Lung (tissue), 11 donors: ENCODE measurements at regions not wholly inside any gene's neighbourhood (a gene's known extent, or its start where the extent isn't known, plus 50 kb on each side); places are given as distances from the start of the nearest gene placed in this dataset.

ENCODE experiments used
- ATAC-seq: fragments of 200-7000 bp; cut with Tn5 transposase; one replicate; pipeline ENCODE4 v1.9.1; 2020; ENCODE audit warnings: moderate number of reproducible peaks; ENCODE audit not compliant: insufficient read depth, low FRiP score
- DNase-seq, 3 donors: peaks; one replicate each; pipeline ENCODE4 v3.0.0-alpha.2; 2013 to 2017
- H3K27ac ChIP-seq, 2 donors: one replicate each; pipeline ENCODE4 v1.5.1; 2013; ENCODE audit warnings: mild to moderate bottlenecking in 2 of 2, moderate library complexity in 2 of 2, control low read depth in 1 of 2, inconsistent platforms in 1 of 2, low read depth in 1 of 2, low read length in 1 of 2
- H3K27me3 ChIP-seq, 3 donors: one replicate each; pipeline ENCODE4 v1.5.1; 2013; ENCODE audit warnings: low read length in 2 of 3; ENCODE audit not compliant: control insufficient read depth in 3 of 3, insufficient read depth in 3 of 3
- H3K36me3 ChIP-seq, 4 donors: one replicate each; pipeline ENCODE4 v1.5.1; 2013; ENCODE audit warnings: low read length in 4 of 4, mild to moderate bottlenecking in 1 of 4, moderate library complexity in 1 of 4; ENCODE audit not compliant: control insufficient read depth in 4 of 4, insufficient read depth in 4 of 4
- H3K4me1 ChIP-seq, 5 donors: one replicate each; pipeline ENCODE4 v1.5.1; 2013; ENCODE audit warnings: low read length in 5 of 5, mild to moderate bottlenecking in 2 of 5, moderate library complexity in 1 of 5; ENCODE audit not compliant: control insufficient read depth in 5 of 5, insufficient read depth in 5 of 5
- H3K4me3 ChIP-seq: one replicate; pipeline ENCODE4 v1.5.1; 2013; ENCODE audit warnings: mild to moderate bottlenecking, control low read depth, moderate library complexity
- H3K9ac ChIP-seq, 2 donors: one replicate each; pipeline ENCODE4 v1.5.1; 2013; ENCODE audit warnings: low read length in 2 of 2, control low read depth in 1 of 2; ENCODE audit not compliant: insufficient read depth in 1 of 2
- H3K9me3 ChIP-seq, 4 donors: one replicate each; pipeline ENCODE4 v1.5.1; 2013; ENCODE audit warnings: low read length in 3 of 4, mild to moderate bottlenecking in 1 of 4, moderate library complexity in 1 of 4; ENCODE audit not compliant: control insufficient read depth in 4 of 4, insufficient read depth in 3 of 4
- WGBS, 2 donors: extraction: QIAGEN DNeasy Blood & Tissue Kit; methylation state at CpG; one replicate each; pipeline ENCODE4 v1.1.7; 2013; 5-methylcytosine and 5-hydroxymethylcytosine counted together
- TF ChIP-seq, protein P1 (sequence below): IDR thresholded peaks from 2 replicates; pipeline ENCODE4 v1.5.1; 2012; ENCODE audit warnings: mild to moderate bottlenecking; ENCODE audit errors: control extremely low read depth, extremely low read depth
- donor health status: control.
- donor health status: control.
- donor health status: Bipolar disorder and iron deficiency.
- donor health status: healthy.
- donor health status: DM: yes; HTN: yes; CAD: no.

DNA sequence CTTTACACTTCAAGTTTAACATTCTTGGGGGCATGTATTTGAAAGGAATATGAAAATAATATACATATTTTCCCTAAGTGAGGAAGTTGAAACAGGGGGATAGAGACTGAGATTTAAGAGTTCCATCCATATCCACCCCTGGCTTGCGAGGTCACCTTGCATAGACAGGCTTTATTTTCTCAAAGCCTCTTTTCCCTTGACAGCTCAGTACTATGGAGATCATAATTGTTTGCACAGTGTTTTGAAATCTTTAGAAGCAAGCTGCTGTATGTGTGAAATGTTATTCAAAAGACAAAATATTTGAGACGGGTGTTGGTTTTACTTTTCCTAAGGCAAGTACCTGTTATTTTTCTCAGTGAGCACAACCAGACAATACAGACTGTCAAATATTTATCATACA is 163.1 kb downstream of the LRRC70 start:
- H3K4me1 ChIP-seq, result no peaks in the 10 kb centered on the region
- WGBS, 2 donors, result 83 to 92% methylated on average over 2 of the region's 2 CpGs
- H3K9ac ChIP-seq, result no peak overlapping the region
- no peaks in the 10 kb centered on the region for H3K27me3 ChIP-seq
- TF ChIP-seq, protein P1, sequence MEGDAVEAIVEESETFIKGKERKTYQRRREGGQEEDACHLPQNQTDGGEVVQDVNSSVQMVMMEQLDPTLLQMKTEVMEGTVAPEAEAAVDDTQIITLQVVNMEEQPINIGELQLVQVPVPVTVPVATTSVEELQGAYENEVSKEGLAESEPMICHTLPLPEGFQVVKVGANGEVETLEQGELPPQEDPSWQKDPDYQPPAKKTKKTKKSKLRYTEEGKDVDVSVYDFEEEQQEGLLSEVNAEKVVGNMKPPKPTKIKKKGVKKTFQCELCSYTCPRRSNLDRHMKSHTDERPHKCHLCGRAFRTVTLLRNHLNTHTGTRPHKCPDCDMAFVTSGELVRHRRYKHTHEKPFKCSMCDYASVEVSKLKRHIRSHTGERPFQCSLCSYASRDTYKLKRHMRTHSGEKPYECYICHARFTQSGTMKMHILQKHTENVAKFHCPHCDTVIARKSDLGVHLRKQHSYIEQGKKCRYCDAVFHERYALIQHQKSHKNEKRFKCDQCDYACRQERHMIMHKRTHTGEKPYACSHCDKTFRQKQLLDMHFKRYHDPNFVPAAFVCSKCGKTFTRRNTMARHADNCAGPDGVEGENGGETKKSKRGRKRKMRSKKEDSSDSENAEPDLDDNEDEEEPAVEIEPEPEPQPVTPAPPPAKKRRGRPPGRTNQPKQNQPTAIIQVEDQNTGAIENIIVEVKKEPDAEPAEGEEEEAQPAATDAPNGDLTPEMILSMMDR, result no peak
- no peaks in the 10 kb centered on the region for H3K9me3 ChIP-seq
- no peak overlapping the region for H3K27ac ChIP-seq
- ATAC-seq (no peak), DNase-seq (no peak)
- H3K36me3 ChIP-seq, result no peaks in the 10 kb centered on the region
- no peak overlapping the region for H3K4me3 ChIP-seq

DNA sequence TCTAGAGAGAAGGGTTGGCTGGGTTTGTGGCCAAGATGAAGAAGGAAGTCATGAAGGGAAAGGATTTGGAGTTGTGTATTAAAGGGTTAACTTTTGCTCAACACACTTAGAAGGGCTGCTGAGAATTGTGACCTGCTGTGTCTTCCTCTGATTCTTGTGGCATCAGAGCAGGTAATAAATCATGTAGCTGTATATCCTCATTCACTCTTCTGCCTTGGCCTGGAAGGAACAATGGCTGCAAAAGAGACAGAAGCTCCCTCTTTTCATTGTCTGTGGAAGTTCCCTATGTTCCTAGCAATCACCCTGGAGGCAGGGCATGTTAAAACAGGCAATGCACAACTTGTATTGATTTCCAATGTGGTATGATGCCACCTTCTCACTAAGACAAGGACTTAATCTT is 159.1 kb downstream of the LRRC70 start:
- no peak for DNase-seq
- Histone ChIP-seq H3K9ac (no peak overlapping the region), H3K27me3 (no peaks in the 10 kb centered on the region), H3K4me1 (no peaks in the 10 kb centered on the region), H3K9me3 (peaks cover 0 to 5% (median 0%) of the 10 kb centered on the region in 4 donors), H3K4me3 (no peak overlapping the region), H3K36me3 (no peaks in the 10 kb centered on the region), H3K27ac (no peak overlapping the region)
- TF ChIP-seq, protein P1, result no peak
- ATAC-seq, result no peak

DNA sequence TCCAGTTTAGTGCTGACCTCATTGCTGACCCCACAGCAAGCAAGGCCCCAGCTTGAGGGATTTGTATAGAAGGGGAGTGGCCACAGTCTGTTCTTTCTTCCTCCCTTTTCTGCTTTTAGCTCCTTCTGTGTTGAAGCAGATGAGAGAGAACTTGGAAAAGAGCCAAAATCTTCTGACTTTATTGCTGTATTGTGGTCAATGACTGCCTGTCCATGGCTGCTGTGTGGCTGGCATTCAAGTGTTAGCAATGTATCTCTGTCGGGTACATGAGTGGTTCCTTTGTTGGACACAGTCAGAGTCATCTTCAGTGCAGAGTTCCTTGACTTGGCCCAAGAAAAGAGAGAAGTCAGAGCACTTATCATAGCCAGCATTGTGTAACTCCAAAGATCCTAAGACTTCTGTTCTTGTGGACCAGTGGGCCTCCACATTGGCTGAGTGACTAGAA is 154.1 kb downstream of the LRRC70 start:
- Histone ChIP-seq H3K4me1 (no peaks in the 10 kb centered on the region), H3K36me3 (no peaks in the 10 kb centered on the region), H3K27me3 (no peaks in the 10 kb centered on the region), H3K4me3 (no peak overlapping the region), H3K9me3 (peaks cover 0 to 5% (median under 1%) of the 10 kb centered on the region in 4 donors), H3K9ac (no peak overlapping the region), H3K27ac (no peak overlapping the region)
- DNase-seq (peak in 1 of 3 donors; percentile 34), ATAC-seq (no peak)
- TF ChIP-seq, protein P1, result no peak
- WGBS, 2 donors, result 42 to 43% methylated on average over 1 of the region's 1 CpG

DNA sequence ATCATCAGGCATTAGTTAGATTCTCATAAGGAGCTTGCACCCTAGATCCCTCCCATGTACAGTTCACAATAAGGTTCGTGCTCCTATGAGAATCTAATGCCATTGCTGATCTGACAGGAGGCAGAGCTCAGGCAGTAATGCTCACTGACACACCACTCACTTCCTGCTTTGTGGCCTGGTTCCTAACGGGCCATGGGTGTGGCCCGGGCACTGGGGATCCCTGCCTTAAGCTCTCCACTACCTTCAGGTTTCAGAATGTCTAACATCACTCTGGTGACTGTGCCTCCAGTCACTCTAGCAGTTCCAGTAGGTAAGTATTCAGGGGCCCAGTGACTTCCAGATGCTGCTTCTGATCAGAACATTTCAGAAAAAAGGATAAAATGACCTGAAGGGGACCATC is 152.4 kb downstream of the LRRC70 start:
- H3K9me3 ChIP-seq, result peaks cover 0 to 5% (median 2%) of the 10 kb centered on the region in 4 donors
- TF ChIP-seq, protein P1, result no peak
- ATAC-seq (no peak), DNase-seq (no peak)
- no peaks in the 10 kb centered on the region for H3K4me1 ChIP-seq
- no peak overlapping the region for H3K4me3 ChIP-seq
- H3K27me3 ChIP-seq, result no peaks in the 10 kb centered on the region
- no peaks in the 10 kb centered on the region for H3K36me3 ChIP-seq
- H3K27ac ChIP-seq, result no peak overlapping the region
- WGBS, 2 donors, result 42 to 61% methylated on average over 3 of the region's 3 CpGs
- no peak overlapping the region for H3K9ac ChIP-seq
